ENCODE measurements at regions not wholly inside any gene's neighbourhood (a gene's known extent, or its start where the extent isn't known, plus 50 kb on each side); places are given as distances from the start of the nearest gene placed in this dataset.
"Not testable (repeated sequence)": the region's sequence is repeated elsewhere in the genome, so short reads cannot be mapped to it uniquely, and the experiment has no call there.

GRCh38 chr7:23887660-23888059, 177.6 kb downstream of the STK31 start:
- DNase-seq (ENCODE audit: low spot score), result no peak

GRCh38 chr7:23888958-23889357, 178.9 kb downstream of the STK31 start:
- DNase-seq (ENCODE audit: low spot score), result no peak

GRCh38 chr7:23889566-23889965, 179.5 kb downstream of the STK31 start:
- DNase-seq (ENCODE audit: low spot score), result no peak

- DNase-seq (ENCODE audit: low spot score), result no peak
Observed at GRCh38 chr7:23892019-23892418, 182.0 kb downstream of the STK31 start.

- no peak for DNase-seq (ENCODE audit: low spot score)
Observed at GRCh38 chr7:23893176-23893941, 183.3 kb downstream of the STK31 start.

- DNase-seq (ENCODE audit: low spot score), result no peak
Observed at GRCh38 chr7:23893942-23894891, 184.2 kb downstream of the STK31 start.

- no peak for DNase-seq (ENCODE audit: low spot score)
Observed at GRCh38 chr7:23894892-23895569, 185.0 kb downstream of the STK31 start.

GRCh38 chr7:23895666-23896096, 185.7 kb downstream of the STK31 start:
- DNase-seq (ENCODE audit: low spot score), result no peak

- no peak for DNase-seq (ENCODE audit: low spot score)
Observed at GRCh38 chr7:23898619-23899018, 188.6 kb downstream of the STK31 start.

- not testable (repeated sequence) for DNase-seq (ENCODE audit: low spot score)
Observed at GRCh38 chr7:23904901-23905300, 194.9 kb downstream of the STK31 start.

- DNase-seq (ENCODE audit: low spot score), result no peak
Observed at GRCh38 chr7:23907012-23907411, 197.0 kb downstream of the STK31 start.

- DNase-seq (ENCODE audit: low spot score), result no peak
Observed at GRCh38 chr7:23909426-23909825, 199.4 kb downstream of the STK31 start.

- no peak for DNase-seq (ENCODE audit: low spot score)
Observed at GRCh38 chr7:23912065-23912464, 202.0 kb downstream of the STK31 start.

GRCh38 chr7:23913016-23913415, 203.0 kb downstream of the STK31 start:
- DNase-seq (ENCODE audit: low spot score), result no peak

- no peak for DNase-seq (ENCODE audit: low spot score)
Observed at GRCh38 chr7:23915236-23915635, 205.2 kb downstream of the STK31 start.

GRCh38 chr7:23918286-23918685, 208.3 kb downstream of the STK31 start:
- DNase-seq (ENCODE audit: low spot score), result no peak

- no peak for DNase-seq (ENCODE audit: low spot score)
Observed at GRCh38 chr7:23918856-23919255, 208.8 kb downstream of the STK31 start.

- DNase-seq (ENCODE audit: low spot score), result no peak
Observed at GRCh38 chr7:23925088-23925487, 215.1 kb downstream of the STK31 start.

GRCh38 chr7:23927709-23928417, 217.8 kb downstream of the STK31 start:
- no peak for DNase-seq (ENCODE audit: low spot score)

- DNase-seq (ENCODE audit: low spot score), result no peak
Observed at GRCh38 chr7:23928418-23928775, 218.4 kb downstream of the STK31 start.

- no peak for DNase-seq (ENCODE audit: low spot score)
Observed at GRCh38 chr7:23930312-23930711, 220.3 kb downstream of the STK31 start.

GRCh38 chr7:23931633-23932032, 221.6 kb downstream of the STK31 start:
- no peak for DNase-seq (ENCODE audit: low spot score)

Measured in germinal center (tissue), 1 donor.